ENCODE measurements at regions not wholly inside any gene's neighbourhood (a gene's known extent, or its start where the extent isn't known, plus 50 kb on each side); places are given as distances from the start of the nearest gene placed in this dataset.
"Not testable (repeated sequence)": the region's sequence is repeated elsewhere in the genome, so short reads cannot be mapped to it uniquely, and the experiment has no call there.

GRCh38 chr14:58731465-58732293, 93.9 kb downstream of the DACT1 start:
- DNase-seq = no peak

- DNase-seq = no peak
Measured at GRCh38 chr14:58732387-58732786, 94.6 kb downstream of the DACT1 start.

- DNase-seq = no peak
Measured at GRCh38 chr14:58733451-58734208, 95.9 kb downstream of the DACT1 start.

GRCh38 chr14:58735596-58735995, 97.8 kb downstream of the DACT1 start:
- DNase-seq = no peak

GRCh38 chr14:58736606-58737005, 98.8 kb downstream of the DACT1 start:
- DNase-seq = no peak

- no peak for DNase-seq
Measured at GRCh38 chr14:58737511-58737910, 99.7 kb downstream of the DACT1 start.

GRCh38 chr14:58738189-58738836, 100.6 kb downstream of the DACT1 start:
- no peak for DNase-seq

- DNase-seq = no peak
Measured at GRCh38 chr14:58738876-58739275, 101.1 kb downstream of the DACT1 start.

GRCh38 chr14:58739674-58740073, 101.9 kb downstream of the DACT1 start:
- no peak for DNase-seq

- DNase-seq = no peak
Measured at GRCh38 chr14:58740379-58740935, 102.7 kb downstream of the DACT1 start.

- DNase-seq = no peak
Measured at GRCh38 chr14:58744801-58745394, 107.1 kb downstream of the DACT1 start.

GRCh38 chr14:58746261-58746660, 108.5 kb downstream of the DACT1 start:
- DNase-seq = no peak

- no peak for DNase-seq
Measured at GRCh38 chr14:58746701-58747100, 108.9 kb downstream of the DACT1 start.

GRCh38 chr14:58747181-58747580, 109.4 kb downstream of the DACT1 start:
- DNase-seq = no peak

- DNase-seq = not testable (repeated sequence)
Measured at GRCh38 chr14:58748251-58748650, 110.5 kb downstream of the DACT1 start.

GRCh38 chr14:58749066-58749669, 111.4 kb downstream of the DACT1 start:
- peak; percentile 15 for DNase-seq

GRCh38 chr14:58750321-58751269, 112.8 kb downstream of the DACT1 start:
- DNase-seq = no peak

GRCh38 chr14:58751788-58752187, 114.0 kb downstream of the DACT1 start:
- DNase-seq = no peak

- no peak for DNase-seq
Measured at GRCh38 chr14:58752289-58752688, 114.5 kb downstream of the DACT1 start.

GRCh38 chr14:58752771-58753201, 115.0 kb downstream of the DACT1 start:
- DNase-seq = no peak

Data from CD4-positive, alpha-beta T cell treated with Interleukin-4 for 4 hours (primary cell).